Muscle of back (tissue), 3 donors: ENCODE measurements at regions not wholly inside any gene's neighbourhood (a gene's known extent, or its start where the extent isn't known, plus 50 kb on each side); places are given as distances from the start of the nearest gene placed in this dataset.

Experiments
- DNase-seq, 3 donors: peaks; one replicate each; pipeline versions ENCODE4 v3.0.0 to v3.0.0-alpha.2; 2013

DNA sequence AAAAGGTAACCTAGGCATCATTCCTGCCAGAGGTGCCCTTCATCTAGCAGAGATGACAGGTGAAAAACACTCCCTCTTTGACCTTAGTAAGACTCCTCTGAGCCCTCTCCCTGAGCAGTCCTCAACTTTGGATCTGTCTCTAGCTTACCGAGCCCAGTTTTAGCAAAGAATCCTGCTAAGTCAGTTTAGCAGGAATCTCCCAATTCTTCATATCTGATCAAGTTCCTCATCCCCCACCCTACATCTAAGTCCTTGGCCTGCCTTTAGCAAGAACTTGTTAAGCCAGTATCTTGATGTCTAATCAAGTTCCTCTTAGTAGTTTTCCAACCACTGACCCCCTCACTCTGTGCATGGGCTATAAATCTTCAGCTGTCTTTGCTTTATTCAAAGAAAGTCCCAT is 235.6 kb downstream of the OMA1 start:
- DNase-seq: no peak

DNA sequence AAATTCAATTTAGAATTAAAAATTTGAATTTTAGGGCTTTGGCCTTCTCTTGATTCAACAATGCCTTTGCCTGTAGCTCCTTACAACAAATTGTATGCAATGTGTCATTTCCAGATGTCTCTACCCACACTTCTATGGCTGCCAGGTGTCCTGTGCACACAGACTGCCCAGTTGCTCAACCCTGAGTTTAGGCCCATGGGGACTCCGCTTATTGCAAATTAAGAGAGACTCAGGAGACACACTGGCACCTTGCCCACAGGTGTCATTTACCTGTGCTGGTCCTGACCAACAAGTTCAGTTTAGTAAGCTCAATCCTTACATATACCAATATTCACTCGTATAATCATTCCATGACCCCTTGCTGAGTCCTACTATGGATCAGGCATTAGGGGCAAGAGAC is 236.1 kb downstream of the OMA1 start:
- DNase-seq: no peak

DNA sequence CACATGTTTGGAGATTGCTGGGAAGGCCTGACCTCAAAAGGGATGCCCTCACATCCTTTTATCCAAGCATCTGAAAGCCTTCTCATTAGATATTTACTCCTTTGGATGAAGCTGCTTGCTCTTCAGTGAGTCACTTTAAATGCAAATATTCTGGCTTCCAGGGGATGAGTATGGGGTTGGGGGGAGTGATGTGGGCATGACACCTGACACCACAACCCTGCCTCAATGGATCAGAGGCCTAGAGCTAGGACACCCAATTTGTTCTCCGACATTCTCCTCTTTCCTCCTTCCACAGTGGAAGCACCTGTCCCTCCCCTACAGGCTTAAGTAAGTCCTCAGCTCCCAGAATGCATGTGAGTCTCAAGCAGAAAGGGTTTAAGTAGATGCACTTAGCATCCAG is 238.3 kb downstream of the OMA1 start:
- no peak for DNase-seq

DNA sequence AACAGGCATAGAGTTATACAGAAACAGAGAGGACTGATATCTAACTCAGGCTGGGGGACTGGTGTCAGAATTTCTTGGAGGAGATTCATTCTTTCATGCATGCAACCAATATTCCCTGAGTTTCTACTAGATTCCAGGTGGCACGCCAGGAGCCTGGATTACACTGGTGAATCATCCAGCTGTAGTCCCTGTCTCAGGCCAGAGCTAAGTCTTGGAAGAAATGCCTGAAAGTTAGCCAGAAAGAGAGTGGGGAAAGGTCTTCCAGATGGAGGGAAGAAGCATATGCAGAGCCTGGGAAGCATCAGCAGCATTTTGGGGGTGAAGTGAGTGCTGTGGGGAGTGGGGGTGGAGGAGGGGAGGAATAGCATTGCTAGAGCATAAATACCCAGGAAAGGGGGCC is 239.1 kb downstream of the OMA1 start:
- peak; percentile 9 to 68 (median 39) for DNase-seq

DNA sequence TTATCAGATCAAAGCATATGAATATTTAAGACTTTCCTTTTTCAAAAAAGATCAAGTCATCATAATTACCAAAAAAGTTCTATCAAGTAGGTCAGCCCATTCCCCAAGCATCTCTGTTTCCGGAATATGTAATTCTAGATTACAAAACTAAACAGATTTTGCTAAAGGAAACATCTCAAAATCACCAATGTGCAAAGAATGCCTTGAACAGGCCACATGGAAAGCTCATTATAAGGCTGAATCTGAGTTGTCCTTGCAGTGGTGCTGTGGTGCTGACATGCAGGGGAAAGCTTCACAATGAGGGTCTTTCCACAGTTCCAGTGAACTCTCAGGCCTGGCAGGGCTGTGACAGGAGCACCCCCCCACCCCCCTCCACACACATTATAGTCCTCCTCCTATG is 240.9 kb downstream of the OMA1 start:
- DNase-seq: no peak

DNA sequence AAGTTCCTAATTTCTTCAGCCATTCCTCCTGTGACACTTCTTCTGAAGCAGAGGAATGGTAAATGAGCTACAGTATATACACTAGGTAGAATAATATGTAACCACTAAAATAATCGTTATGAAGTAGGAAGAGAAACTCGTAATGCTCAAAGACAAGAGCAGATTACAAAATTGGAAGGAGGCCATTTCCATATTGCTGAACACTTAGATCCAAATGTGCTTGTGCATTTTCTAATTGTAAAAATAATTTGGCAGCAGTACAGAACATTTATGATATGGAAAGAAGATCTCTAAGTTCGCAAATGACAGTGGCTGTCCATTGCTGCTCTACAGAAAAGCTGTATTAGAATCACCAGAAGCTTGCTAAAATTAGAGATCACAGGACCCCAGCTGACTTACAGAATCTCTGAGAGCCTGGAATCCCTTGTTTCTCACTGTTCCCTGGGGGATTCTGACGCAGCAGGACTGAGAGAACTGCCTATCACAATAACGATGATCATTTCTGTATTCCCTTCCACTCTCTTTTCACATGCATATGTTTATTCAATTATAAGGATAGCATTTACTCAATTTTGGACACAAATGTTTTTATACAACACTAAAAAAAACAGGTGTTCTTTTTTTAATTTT is 242.1 kb downstream of the OMA1 start:
- DNase-seq: no peak

DNA sequence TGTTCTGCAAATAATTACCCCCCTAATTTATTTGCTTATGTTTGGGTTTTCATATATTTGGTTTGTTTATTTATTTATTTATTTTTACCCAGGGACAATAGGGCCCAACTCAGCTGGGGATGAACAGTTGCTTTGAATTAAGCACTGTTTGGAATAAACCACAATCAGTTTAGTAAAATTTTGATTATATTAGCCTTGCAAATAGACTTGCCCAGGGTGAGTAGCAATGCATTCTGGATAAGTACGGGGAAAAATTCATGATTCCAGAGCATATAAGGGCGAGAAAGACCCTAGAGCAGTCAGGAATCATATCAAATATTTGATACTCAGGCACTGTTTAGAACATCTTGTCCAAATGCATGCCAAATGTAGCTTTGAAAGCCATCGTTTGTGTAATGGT is 242.7 kb downstream of the OMA1 start:
- no peak for DNase-seq

DNA sequence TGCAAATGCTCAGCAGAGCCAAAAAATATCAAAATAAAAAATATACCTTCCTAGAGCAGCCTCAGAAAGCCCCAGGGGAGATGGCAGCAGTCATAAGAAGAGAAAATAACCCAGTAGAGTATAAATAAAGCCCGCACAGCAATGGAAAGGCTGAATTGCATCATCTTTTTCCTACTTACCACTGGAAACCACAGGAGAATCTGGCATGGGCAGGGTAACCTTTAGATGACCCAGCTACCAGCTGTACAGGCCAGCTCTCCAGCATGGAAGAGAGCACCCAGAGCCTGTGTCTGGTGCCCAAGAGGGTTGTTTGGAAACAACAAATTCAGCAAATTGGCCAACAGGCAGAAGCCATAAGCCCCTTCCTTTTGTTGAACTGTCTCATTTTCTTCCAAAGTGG is 253.1 kb downstream of the OMA1 start:
- DNase-seq: no peak

DNA sequence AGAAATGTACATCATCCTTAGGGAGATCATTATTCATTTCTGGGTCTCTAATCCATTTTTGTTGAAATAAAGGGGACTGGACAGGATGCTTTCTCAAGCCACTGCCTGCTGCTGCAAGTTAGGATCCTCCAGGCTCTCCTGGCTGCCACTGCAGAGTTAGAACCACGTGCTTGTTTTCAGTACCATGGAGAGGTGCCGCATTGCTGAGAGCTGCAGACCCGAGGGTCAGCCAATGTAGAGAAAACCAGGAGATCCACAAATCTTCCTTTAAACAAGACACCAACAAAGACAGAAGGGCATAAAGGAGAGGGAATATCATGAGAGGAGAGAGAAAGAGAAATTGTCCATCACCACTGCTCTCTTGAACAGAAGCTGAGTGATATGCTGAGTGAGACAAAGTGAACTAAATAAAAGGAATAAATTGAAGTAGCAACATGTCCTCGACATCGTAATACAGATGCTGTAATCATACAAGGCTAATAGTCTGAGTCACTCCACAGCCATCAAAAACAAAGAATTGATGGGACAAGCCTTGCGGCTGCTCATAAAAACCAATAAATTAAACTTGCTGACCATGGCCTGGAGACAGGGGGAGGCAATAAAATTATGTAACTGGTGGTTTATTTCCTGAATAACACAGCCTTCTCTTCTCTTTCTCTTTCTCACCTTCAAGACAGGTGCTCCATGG is 255.7 kb downstream of the OMA1 start:
- DNase-seq: peak; percentile 16 to 72 (median 55)

DNA sequence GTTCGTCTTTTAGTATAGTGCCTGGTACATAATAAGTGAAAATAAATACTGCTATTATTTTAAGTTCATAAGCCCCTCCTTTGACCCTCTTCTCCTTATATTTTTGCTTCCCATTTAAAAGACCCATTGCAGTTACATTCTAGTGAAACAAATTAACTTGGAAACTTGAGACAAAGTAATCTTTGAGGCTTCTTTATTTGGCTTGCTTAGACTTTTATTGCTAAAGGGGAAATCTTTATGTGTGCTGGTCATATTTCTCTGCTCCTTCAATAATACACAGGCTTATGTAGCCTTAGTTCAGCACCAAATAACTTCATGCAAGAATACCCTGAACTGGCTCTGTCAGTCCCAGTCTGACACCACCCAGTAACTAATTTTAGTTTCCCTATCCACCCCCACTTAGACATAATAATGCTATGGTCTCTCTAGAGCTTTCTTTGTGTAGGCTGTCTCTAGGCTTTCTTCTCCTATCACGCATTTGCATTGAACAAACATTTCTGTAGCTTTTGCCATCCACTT is 257.8 kb downstream of the OMA1 start:
- DNase-seq: no peak

DNA sequence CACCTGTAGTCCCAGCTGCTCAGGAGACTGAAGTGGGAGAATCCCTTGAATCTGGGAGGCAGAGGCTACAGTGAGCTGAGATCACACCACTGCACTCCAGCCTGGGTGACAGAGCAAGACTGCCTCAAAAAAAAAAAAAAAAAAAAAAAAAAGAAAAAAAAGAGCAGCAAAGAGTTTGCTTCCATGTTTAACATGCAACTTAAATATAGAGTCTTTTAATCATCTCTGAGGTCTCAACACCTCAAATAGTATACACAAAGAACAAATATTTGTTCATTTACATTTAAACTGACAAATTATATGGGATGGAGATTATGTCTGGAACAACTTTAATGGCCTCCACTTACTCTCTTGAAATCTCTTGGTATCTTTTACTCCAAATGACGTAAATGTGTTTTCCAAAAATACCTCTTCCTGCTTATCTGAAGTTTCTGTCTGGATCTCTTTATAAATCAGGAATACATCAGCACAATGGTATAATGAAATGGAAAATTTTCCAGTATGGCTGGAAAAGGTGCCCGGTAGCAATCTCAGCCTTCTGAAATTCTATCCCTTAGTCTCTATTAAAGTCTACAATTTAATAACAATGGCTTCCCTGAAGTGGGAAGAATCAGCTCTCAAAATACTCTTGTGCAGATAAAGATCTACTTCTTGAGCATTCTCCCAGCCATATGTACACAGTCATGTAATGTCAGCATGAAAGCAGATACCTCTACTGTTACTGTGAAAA is 258.5 kb downstream of the OMA1 start:
- no peak for DNase-seq

DNA sequence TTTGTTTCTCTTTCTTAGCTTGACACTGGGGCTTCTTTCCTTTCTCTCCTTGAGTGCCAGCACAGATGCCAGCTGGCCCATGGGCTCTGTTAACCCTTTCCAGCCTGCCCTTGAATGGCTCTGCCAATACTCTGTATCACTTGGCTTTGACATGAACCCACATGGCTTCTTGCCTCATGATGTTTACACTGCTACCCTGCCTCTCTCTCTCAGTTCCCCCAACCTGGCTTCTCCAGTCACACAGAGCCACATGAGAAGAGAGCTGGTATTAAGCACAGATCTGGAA is 262.4 kb downstream of the OMA1 start:
- DNase-seq: no peak

DNA sequence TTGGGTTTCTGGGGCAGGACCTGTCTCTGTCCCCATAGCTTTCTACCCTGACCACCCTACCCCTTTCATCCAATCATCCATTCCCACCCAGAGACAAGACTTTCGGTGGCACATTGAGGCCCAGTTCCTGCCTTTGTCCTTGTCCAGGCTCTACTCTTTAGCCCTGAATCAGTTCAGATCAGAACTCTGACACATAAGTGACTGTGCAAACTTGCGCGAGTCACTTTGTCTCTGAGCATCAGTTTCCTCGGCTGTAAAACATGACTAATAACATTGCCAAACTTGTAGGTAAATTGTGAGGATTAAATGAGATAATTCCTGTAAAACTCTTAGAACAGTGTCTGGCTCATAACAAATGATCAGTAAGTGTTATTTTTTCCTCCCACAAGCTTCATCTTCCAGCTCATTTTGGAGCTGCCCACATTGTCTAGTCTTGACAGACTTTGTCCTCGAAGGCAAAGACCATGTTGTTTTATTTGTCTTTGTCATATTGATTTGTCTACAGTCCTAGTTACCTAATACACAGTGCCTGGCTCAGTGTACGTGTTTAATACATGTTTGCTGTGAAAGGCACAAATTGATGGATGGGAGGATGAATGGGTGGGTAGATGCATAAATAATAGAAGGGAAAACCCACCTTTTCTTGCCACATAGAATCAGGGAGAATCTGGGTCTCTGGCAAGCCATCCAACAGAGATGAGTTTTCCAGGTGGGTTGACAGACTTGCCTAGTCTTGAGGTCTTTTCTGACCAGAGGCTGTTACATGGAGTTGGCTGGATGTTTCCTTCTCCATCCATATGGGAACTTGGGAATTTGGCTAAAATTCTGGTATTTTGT is 262.9 kb downstream of the OMA1 start:
- no peak for DNase-seq

DNA sequence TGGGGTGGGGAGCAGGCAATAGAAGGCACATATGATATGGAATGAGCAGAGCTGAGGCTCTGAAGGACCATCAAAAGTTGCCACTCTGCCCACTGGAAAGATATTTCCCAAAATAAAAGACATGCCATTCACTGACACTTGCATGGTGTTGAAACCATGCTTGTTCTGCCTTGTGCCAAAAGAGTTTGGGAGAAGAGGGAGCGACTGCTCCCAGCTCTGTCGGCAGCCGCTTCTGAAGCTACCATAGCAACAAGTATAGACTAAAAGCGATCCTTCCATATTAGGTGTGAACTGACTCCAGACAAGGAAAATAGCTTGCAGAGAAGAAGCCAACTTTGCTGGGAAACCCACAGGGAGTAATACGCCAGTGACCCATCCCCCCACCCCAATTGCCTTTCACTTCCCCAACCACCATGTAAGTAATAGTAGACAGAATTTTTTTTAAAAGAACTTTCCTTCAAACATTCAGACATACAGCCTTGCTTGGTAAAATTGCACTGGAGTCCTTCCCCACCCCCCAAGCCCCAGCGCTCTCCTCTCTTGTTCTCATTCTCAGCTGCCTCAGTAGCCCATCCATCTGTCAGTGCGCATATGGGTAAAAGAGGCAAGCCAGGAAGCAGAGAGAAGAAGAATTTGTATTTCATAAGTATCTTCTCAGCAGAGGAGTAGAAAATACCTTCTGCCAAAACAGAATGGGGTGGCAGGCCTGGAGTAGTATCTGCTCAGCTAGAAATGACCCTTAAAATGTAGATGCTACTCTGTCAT is 263.7 kb downstream of the OMA1 start:
- no peak for DNase-seq

DNA sequence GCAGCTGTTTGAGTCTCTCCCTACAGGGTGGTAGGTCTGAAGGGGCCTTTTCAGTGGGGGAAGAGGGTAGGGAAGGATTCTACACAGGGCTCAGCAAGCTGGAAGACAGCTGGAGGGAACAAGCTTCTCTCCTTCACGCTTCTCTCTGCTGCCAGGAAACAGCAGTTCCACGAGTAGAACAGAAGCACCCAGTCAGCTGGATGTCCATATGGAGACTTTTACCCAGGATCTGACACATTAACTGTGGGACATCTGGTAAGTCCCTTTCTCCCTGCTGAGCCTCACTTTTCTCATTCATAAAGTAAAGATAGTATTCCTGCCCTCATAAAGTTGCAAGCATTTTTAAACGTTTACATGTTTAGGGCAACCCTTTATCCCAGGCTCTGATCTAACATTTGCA is 280.3 kb downstream of the OMA1 start:
- DNase-seq: no peak

DNA sequence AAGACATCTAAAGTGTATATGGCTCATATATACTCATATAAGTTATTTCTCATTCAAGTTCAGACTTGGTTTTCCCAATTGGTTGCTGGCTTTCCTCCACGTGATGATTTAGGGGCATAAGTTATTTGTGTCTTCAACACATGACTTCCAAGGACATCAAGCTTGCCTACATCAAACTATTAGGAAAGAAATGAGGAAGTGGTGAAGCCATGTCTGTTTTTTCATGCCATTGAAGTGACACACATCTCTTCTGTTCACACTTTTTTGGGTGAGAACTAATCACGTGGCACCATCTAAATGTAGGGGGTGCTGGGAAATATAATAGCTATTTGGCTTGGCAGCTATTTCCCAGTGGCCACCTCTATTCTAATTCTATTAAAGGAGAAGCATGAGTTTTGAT is 282.1 kb downstream of the OMA1 start:
- DNase-seq: no peak

DNA sequence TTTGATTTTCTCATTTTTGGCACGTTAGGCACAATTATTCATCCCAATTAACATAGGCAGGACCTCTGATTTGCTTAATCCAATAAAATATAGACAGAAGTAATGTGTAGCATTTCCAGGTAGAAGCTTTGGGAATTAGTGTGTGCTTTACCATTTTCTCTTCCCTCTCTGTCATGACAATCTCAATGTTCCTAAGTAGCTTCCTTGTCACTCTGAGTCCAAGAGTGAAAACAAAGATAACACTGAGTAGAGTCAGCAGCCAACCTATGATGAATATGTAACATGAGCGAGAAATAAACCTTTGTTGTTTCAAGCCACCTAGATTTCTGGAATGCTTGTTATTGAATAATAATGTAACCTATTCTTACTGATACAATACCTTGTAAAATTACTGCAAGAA is 283.8 kb downstream of the OMA1 start:
- no peak for DNase-seq

DNA sequence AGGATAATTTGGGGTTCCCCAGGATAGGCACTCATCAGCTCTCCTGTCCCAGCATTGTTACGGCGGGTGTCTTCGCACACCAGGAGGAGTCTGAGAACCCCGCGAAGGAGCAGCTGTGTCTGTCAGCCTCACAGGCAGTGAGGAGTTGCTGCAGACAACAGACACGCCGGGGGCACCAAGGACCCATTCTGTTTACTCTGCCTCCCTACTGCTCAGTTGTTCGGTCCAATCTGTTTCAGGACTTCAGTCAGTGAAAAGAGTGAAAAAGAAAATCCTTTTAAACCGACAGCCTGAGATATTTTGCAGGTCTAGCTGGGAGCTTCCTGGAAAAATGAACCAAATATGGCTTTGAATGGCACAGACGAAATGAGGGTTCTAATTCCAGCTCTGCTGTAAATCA is 288.4 kb downstream of the OMA1 start:
- no peak for DNase-seq

DNA sequence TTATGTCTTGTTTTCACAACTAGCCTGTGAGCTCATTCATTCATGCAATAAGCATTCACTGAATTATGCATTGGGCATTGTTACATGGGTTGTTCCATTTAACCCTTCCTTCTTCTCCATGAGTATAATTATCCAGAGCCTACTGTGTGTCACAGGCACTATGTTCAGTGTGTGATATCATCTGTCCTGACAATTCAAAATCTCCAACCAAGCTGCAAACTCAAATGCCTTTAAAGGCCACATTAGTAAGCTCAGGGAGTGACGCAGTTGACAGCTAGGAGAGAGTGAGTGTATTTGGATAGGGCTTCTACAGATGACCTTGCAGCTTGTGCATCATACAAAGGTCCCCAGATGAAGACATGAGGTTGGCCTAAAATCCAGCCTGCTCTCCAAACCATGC is 289.5 kb downstream of the OMA1 start:
- DNase-seq: no peak

DNA sequence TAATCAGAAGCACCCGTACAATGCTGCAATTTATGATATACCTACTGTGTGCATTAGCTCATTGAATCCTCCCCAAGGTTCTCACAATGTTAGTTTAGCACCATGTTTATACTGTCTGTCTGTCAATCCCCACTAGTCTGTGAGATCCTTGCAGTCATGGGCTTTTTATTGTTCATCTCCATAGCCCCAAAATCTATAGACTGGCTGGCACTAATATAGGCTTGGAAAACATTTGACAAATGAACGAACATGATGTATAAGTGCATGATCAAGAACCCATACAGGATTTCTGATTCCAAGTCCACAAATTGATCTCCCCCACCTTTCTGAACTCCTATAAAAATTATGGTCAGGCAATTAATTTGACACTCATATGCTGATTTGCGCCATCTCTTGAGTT is 290.0 kb downstream of the OMA1 start:
- no peak for DNase-seq

DNA sequence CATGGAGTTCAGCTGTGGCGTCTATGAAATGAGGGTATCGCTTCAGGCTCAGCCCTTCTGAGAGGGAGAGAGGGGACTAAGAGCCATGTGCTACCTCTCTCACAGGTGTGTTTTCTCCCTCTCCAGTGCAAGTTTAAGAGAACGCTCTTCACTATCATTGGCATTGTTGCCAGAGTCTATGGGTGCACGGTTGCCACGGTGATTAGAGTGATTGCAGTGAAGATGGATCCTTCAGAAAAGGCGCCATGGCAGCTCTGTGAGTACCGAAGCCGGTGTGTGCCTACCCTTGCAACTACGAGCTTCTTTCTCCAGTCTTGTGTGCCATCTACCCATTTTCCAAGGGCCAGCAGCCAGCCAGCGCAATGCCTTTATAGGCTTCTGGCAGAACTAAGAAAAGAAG is 290.5 kb downstream of the OMA1 start:
- no peak for DNase-seq

DNA sequence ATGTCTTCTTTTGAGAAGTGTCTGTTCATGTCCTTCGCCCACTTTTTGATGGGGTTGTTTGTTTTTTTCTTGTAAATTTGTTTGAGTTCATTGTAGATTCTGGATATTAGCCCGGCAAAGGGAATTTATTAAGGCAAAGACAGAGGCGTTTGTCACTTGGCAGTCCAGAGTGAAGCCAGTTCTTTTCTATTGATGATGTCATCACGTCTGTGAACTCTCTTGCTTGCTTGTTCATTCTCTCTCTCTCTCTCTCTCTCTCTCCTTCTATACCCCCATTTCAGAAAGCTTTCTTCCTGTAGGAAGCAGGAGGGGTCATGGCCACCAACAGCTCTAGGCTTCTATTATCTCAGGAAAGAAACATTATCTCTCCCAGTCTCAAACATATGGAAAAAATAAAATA is 291.3 kb downstream of the OMA1 start:
- DNase-seq: no peak
